RWPE2 (cell line): ENCODE measurements at regions not wholly inside any gene's neighbourhood (a gene's known extent, or its start where the extent isn't known, plus 50 kb on each side); places are given as distances from the start of the nearest gene placed in this dataset.
A peak's percentile ranks its signal among the peaks of the same experiment; 100 is the strongest.

Experiments used
- ATAC-seq: fragments of 200-7000 bp; cut with Tn5 transposase; 3 replicates; pipeline ENCODE4 v1.9.1; 2021; ENCODE audit warnings: low read depth
- DNase-seq: peaks from one replicate; pipeline ENCODE4 v3.0.0-alpha.2; 2020; ENCODE audit warnings: low spot score
- H3K27ac ChIP-seq: fragments of 450-650 bp; 2 replicates; pipeline ENCODE4 v1.5.1; 2017; ENCODE audit warnings: mild to moderate bottlenecking; ENCODE audit not compliant: poor library complexity, severe bottlenecking
- H3K27me3 ChIP-seq: fragments of 250-450 bp; sonication (Bioruptor Pico); 2 replicates; pipeline ENCODE4 v1.5.1; 2021; ENCODE audit warnings: mild to moderate bottlenecking, moderate library complexity; ENCODE audit not compliant: insufficient read depth, poor library complexity, severe bottlenecking
- H3K36me3 ChIP-seq: fragments of 250-450 bp; sonication (Bioruptor Pico); 2 replicates; pipeline ENCODE4 v1.5.1; 2020; ENCODE audit warnings: low read depth, mild to moderate bottlenecking, moderate library complexity
- H3K4me1 ChIP-seq: fragments of 250-450 bp; sonication (Bioruptor Pico); 2 replicates; pipeline ENCODE4 v1.5.1; 2021; ENCODE audit warnings: mild to moderate bottlenecking, moderate library complexity; ENCODE audit not compliant: insufficient read depth, poor library complexity, severe bottlenecking
- H3K4me3 ChIP-seq: fragments of 250-450 bp; sonication (Bioruptor Pico); 2 replicates; pipeline ENCODE4 v1.5.1; 2021; ENCODE audit warnings: mild to moderate bottlenecking, moderate library complexity; ENCODE audit not compliant: severe bottlenecking
- H3K9me3 ChIP-seq: fragments of 250-450 bp; sonication (Bioruptor Pico); 2 replicates; pipeline ENCODE4 v1.5.1; 2021; ENCODE audit warnings: mild to moderate bottlenecking, moderate library complexity; ENCODE audit not compliant: severe bottlenecking
- TF ChIP-seq, protein P1 (sequence below): fragments of 450-650 bp; IDR thresholded peaks from one replicate; pipeline ENCODE4 v1.5.1; 2017; ENCODE audit warnings: mild to moderate bottlenecking, moderate library complexity; ENCODE audit not compliant: poor library complexity, severe bottlenecking

DNA sequence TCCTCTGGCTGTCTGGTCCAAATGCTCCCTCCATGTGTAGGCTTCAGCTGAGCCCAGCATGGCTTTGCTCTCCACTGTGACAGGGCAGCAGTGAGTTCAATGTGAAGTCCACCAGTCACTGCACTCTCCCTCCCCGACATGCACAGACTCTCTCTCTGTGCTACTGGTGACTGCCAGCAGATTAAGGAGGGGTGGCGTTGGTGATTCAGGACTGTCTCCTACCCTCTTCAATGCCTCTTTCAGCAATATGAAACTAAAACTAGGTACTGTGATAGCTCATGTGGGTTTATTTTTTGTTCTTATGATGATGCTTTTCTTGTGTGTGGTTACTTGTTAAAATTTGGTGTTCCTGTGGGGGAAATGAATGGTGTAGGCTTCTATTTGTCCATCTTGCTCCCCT, 201.0 kb upstream of the RBMS1 start:
- ATAC-seq (no peak), DNase-seq (no peak)
- Histone ChIP-seq H3K9me3 (no peaks in the 10 kb centered on the region), H3K27ac (no peak overlapping the region), H3K4me3 (no peak overlapping the region), H3K36me3 (no peaks in the 10 kb centered on the region), H3K27me3 (no peaks in the 10 kb centered on the region), H3K4me1 (peaks cover 12% of the 10 kb centered on the region)
- TF ChIP-seq, protein P1, sequence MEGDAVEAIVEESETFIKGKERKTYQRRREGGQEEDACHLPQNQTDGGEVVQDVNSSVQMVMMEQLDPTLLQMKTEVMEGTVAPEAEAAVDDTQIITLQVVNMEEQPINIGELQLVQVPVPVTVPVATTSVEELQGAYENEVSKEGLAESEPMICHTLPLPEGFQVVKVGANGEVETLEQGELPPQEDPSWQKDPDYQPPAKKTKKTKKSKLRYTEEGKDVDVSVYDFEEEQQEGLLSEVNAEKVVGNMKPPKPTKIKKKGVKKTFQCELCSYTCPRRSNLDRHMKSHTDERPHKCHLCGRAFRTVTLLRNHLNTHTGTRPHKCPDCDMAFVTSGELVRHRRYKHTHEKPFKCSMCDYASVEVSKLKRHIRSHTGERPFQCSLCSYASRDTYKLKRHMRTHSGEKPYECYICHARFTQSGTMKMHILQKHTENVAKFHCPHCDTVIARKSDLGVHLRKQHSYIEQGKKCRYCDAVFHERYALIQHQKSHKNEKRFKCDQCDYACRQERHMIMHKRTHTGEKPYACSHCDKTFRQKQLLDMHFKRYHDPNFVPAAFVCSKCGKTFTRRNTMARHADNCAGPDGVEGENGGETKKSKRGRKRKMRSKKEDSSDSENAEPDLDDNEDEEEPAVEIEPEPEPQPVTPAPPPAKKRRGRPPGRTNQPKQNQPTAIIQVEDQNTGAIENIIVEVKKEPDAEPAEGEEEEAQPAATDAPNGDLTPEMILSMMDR, result no peak

DNA sequence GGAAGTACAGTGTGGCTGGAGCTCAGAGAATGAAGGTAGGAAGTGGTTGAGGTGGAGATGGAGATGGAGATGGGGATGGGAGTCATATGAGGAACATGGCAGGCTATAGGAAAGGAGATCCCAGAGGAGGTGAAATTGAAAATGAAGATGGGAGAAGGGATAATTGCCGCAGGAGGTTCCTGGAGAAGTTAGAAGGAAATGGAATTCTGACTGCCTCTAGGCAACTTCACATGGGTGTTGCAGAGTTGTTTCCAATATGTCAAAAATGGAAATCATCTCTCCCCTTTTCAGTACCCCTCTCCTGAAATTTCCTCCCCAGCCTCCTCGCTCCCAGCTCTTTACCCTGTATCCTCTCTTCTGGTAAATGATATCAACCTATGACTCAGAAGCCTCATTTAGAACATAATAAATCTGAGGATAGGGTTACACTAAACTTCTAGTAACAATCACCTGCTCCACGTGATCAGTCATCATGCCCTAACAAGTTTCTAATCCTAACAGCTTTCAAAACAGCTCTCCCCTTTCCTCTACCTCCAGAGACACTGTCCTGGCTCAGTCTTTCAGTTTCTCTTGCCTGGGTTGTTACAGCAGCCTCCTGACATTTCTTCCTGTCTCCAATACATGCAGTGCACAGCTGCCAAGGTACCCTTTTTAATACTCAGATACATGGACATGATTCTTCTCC, 201.9 kb upstream of the RBMS1 start:
- no peaks in the 10 kb centered on the region for H3K9me3 ChIP-seq
- TF ChIP-seq, protein P1, result no peak
- no peaks in the 10 kb centered on the region for H3K36me3 ChIP-seq
- peak overlapping the region; percentile 42 for H3K27ac ChIP-seq
- ATAC-seq, result peak; percentile 98
- peaks cover 12% of the 10 kb centered on the region for H3K4me1 ChIP-seq
- no peaks in the 10 kb centered on the region for H3K27me3 ChIP-seq
- no peak for DNase-seq
- no peak overlapping the region for H3K4me3 ChIP-seq

DNA sequence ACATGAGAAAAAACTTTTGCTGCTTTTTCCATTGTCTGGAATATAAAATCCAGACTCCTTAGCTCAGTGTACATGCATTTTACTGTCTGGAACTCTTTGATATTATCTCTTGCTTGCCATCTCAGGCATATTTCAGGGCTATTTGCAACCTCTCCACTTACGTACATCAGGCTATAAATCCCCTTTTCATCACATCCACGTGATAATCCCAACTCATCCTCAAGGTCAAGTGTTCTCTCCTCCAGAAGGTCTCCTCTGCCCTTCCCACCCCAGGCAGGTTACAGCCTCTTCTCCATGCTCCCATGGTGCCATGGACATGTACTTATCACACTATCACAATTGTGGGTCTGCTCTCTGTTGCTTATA, 202.5 kb upstream of the RBMS1 start:
- no peaks in the 10 kb centered on the region for H3K36me3 ChIP-seq
- no peak for DNase-seq
- peak; percentile 38; the same call in 1 of the 3 replicates for ATAC-seq
- TF ChIP-seq, protein P1, result no peak
- H3K4me1 ChIP-seq, result peaks cover 12% of the 10 kb centered on the region
- H3K27ac ChIP-seq, result peak overlapping the region; percentile 42
- no peak overlapping the region for H3K4me3 ChIP-seq
- no peaks in the 10 kb centered on the region for H3K27me3 ChIP-seq
- H3K9me3 ChIP-seq, result no peaks in the 10 kb centered on the region

DNA sequence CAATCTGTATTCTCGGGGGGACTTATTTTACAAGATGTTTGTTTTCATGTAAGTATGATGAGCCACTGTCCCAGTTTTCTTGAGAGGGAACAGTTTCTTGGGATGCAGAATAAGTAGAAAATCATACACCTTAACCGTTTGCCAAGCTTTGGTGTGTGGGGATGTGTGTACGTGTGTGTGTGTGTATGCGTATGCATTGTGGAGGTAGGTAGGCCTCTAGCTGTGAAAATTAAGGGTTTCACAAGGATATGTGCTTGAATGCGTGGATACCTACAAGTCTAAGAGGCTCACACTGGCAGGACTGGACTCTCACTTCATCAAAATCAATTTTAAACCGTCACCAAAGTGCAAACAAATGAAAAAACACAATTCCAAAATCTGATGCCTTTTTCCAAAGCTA, 204.2 kb upstream of the RBMS1 start:
- ATAC-seq, result no peak
- Histone ChIP-seq H3K4me1 (peaks cover 12% of the 10 kb centered on the region), H3K36me3 (no peaks in the 10 kb centered on the region), H3K9me3 (no peaks in the 10 kb centered on the region), H3K4me3 (no peak overlapping the region), H3K27ac (no peak overlapping the region), H3K27me3 (no peaks in the 10 kb centered on the region)
- no peak for DNase-seq
- TF ChIP-seq, protein P1, result no peak

DNA sequence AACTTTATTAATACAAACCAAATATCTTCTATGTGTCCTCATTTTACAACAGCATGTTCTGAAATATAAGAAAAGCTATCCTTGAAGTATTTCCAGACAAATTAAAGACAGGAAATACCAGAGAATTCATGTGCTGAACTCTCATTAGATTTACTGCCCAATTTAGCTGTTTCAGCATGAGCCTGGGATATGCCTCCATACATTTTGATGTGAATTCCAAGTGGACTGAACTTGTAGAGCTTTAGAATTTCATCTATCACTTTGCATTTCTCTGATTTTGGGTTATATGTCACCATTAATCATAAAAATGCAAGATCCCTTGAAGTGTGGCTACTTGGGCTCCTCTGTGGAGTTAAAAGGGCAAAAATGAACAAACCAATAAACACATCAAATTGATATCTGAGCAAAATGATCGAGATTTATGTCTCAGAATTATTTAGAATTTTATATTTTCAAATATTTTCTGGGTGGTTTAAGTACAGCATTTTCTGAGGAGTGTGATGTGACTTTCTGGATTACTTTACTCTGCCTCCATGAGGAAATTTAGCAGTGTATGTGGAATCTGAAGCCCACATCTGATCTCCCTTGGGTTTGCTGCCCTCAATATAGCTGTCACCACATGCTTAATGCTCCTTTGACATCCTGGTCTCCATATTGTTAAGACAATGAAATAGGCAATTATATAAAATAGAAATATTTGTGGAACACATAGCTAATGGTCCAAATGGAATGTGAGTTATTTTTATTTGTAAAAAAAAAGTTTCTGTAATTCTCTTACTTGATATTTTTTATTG, 206.6 kb upstream of the RBMS1 start:
- Histone ChIP-seq H3K27me3 (no peaks in the 10 kb centered on the region), H3K4me1 (peaks cover 12% of the 10 kb centered on the region), H3K27ac (no peak overlapping the region), H3K4me3 (no peak overlapping the region), H3K36me3 (no peaks in the 10 kb centered on the region), H3K9me3 (no peaks in the 10 kb centered on the region)
- TF ChIP-seq, protein P1, result no peak
- ATAC-seq, result no peak
- no peak for DNase-seq
